GM18861 (cell line): ENCODE measurements at regions not wholly inside any gene's neighbourhood (a gene's known extent, or its start where the extent isn't known, plus 50 kb on each side); places are given as distances from the start of the nearest gene placed in this dataset.
"Not testable (repeated sequence)": the region's sequence is repeated elsewhere in the genome, so short reads cannot be mapped to it uniquely, and the experiment has no call there.

Experiments
- ATAC-seq: cut with Tn5 transposase; IDR thresholded peaks from one replicate; pipeline ENCODE4 v1.9.1; 2021; ENCODE audit not compliant: unreplicated experiment

DNA sequence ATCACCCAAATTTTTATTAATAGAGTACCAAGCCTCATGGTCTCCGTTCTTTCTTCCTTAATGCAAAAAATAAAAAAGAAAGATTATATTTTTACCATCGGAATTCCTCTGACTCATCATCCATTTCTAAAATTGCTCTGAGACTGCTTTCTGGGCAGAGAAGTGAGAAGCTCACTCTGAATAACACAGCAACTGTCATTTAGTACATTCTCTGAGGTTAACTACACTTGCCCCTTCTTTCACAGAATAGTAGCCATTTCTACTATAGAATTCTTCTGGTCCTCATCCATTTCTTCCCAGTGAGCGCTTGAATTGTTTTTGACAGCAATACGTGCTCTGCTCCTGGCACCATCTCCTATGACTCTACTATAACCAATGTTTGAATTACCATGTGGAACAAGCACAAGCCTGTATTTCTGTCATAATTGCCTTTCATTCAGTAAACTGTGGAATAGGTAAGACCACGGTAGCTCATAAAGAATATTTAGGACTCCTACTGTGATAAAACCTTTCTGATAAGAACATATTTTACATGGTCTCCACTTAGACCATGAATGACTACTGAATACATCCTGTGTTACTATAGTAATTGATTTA lies 435.5 kb upstream of the NRSN1 start:
- ATAC-seq, result no peak

DNA sequence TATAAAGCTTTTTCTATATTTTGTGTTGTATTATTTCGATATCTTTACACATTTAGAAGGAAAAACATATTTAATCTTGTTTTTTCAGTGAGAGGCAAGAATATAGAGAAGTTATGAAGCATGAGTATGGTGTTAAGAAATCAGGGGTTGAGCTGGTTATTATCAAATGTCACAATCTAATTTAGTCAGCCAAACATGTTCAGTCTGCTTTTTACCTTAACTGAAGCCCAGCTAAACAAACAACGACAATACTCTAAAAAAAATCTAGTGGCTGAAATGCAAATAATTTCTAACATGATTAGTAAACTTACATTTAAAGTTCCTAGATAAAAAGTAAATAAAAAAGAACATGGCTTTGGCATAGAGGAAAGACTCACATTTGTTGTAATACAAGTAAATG lies 433.8 kb upstream of the NRSN1 start:
- ATAC-seq, result no peak

DNA sequence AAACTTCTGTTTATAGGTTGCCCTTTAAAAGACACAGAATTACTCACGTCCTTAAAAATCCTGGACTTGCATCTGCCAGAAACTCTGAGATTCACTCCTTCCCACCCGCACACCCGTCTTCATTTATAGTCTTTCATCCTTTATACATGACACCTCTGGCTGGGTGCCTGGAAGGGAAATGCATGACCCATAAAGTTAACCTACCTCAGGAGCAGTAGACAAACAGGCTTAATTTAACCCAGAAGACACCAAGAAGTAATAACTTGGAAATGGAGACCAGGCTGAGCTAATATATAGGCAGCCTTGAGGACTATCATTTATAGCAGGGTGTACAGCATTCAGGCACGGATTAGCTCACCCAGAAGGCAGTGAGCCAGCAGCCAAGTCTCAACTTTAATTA lies 429.0 kb upstream of the NRSN1 start:
- no peak for ATAC-seq

DNA sequence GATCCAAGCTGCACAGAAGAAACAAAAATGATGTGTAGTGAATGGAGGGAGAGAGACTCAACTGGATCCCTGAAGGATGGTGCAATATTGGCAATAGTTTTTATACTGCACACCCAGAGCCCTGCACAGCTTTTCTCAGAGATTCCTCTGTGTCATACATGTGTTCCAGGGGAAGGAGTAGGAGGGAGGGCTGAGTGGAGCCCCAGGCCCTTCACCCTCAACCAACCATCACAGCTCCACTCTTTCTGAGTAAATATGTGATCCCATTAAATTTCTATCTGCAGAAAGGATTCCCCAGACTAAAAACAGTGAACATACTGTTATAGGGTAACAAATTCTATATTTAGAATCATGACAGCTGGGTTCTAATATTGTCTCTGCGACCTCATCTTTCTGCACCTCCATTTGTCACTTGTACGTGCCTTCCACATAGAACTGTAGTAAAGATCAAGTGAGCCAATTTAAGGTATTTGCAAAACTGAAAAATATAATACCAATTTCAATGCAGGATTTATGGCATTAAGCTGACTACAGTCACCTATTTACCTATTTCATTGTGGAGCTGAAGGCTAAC lies 421.4 kb upstream of the NRSN1 start:
- ATAC-seq, result no peak

DNA sequence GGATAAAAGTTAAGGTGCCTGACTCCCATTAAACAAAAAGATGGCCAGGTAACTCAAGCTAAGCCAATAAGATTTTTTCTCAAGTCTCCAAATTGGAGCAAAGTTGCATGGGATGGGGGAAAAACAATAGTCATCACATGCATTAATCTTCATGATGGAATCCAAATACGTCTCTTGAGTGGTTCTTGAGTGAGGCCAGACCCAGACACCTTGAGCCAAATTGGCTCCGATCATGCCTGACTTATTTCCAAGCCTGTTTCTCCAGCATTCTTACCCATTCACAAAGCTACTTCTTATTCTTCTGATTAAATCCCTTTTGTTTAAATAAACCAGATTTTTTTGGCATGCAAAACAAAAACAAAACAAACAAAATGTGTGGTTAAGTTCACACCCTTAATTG lies 420.3 kb upstream of the NRSN1 start:
- no peak for ATAC-seq

DNA sequence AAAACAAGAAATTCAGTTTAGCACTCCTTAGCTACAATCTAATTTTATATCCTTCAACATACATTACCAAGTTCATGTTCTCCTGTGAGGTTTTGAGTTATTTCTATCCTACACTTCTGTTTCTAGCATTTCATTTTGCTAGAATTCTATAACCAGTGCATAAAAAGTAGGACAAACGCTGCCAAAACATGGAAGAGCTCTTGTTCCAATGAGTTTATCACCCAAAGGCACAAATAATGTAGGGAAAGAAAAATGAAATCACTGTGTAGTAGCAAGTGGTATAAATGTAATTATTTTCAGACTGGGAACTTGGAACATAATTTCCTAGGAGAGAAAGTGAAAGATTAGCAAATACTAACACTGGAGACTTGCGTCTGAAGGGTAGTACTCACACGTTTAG lies 413.3 kb upstream of the NRSN1 start:
- no peak for ATAC-seq

DNA sequence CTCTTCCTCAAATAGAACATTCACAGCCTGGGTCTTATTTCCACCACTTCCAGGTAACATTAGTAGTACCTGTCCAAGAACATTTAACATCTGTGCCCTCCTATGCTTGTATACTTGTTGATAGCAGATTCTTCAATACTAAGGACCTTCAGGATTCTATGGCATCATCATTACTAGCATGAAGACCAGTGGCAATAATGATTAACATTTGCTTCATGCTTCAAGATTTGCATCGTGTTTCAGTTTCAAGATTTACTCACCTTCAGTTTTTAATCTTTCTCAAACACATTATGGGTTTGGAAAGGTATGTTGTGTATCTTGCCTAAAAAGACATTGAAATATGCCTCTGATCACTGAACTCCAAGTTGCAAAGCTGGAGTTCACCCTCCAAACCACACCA lies 412.8 kb upstream of the NRSN1 start:
- ATAC-seq, result no peak

DNA sequence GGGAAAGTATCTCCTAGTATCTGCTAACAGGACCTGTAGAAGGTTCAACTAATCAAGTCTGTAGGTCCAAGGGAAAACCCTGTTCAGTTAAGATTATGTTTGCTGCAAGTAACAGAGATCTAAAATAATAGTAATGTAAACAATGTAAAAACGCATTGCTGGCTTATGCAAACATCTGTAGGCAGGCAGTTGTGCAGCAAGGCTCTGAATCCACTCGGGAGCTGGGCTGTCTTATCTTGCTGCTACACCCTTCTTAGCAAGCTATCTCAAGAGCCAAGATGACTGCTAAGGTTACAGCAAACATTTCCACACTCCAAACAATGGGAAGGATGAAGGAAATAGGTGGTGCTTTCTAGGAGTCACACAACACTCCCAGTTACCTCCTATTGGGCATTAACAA lies 397.3 kb upstream of the NRSN1 start:
- ATAC-seq, result no peak

DNA sequence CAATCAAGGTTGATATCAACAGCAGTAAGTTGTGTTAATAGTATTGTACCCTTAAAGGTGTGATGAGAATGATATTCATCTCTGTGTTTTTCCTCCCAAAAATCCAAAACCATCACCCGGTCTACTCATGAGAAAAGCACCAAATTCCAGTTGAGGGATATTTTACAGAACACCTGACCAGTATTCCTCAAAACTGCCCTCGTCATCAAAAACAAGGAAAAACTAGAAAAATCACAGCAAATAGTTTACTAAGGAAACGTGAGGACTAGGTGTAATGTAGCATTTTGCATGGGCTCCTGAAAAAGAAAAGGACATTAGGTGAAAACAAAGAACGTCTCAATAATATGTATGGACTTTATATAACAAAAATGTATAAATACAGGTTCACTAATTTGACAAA lies 394.4 kb upstream of the NRSN1 start:
- no peak for ATAC-seq

DNA sequence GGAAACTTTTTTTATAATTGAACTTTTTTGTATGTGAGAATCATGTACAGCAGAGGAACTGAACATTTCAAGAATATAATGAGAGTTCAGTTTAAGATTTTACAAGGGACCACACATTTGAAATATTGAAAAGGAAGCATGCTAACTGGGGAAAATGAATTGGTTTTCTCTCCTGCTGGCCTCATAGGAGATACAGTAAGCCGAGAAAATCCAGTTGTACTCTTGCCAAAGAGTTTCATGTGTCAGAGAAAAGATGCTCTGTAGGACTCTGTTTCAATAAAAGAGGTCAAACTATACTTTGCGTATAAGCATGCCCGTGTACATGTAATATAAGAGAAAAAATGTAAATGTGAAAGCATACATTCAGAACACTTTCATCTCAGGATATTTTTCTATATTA lies 393.5 kb upstream of the NRSN1 start:
- no peak for ATAC-seq

DNA sequence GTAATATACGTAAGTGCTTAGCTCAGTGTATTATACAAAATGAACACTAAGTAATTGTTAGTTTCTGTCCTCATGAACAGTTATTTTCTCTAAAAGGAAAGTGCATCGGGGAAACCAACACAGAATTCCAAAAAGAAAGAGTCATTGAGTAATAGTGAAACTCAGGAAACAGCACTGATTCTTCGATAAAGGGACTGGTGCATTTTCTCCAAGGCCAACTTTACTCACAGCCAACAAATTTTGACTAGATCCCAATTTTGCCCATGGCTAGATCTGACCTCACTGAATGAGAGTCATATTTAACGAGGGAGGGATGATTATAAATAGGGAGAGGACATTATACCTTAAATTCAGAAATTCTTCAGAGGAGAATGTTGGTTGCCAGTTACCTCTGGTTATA lies 390.9 kb upstream of the NRSN1 start:
- no peak for ATAC-seq

DNA sequence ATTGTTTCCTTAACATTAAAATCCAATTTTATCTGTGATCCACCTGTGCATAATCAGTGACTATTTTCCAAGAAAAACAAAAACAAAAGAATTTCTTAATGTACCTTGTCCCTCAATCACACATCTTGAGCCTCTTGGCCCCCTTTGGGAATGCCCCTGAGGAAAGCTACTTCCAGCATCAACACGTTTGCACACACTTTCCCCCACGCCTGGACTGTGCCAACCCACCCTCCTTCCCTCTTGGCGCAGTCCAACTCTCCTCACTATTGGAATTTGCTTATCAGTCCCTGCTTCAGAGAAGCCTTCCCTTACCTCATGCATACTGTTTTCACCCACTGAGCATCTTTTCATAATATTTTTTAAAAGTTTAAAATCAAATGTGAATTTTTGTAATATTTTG lies 389.4 kb upstream of the NRSN1 start:
- no peak for ATAC-seq

DNA sequence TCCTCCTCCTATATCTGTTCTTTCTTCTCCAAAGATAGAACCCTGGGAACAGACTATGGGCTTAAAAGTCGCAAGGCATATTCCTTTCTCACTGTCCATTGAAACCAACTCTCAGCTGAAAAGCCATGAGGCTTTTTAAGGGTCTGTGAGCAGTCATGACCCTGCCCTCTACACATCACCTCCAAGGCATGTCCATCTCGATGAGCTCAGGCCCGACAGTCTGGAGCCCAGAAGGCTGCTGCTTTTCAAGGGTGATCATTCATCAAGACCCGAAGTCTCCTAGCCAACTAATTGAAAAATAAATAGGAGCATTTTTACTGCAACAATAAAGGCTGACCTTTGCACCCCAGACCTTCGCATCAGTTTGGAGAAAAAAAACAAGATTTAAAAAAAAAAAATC lies 378.8 kb upstream of the NRSN1 start:
- ATAC-seq, result no peak

DNA sequence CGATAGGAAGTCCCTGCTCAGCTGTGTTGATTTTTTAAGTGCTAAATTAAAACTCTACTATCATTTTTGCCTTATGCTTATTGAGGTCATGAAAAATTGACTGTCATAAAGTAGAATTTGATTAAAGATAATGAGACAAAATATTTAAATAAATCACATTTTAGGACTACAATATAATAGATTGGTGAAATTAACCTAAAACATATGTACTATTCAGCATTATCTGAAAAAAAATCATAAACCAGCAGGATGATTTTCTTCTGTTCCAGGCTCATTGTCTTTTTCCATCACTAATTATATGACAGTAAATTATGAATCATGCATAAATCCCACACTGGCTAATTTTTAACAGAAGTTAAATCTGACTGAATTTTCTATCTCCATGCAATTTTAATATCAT lies 373.6 kb upstream of the NRSN1 start:
- no peak for ATAC-seq

DNA sequence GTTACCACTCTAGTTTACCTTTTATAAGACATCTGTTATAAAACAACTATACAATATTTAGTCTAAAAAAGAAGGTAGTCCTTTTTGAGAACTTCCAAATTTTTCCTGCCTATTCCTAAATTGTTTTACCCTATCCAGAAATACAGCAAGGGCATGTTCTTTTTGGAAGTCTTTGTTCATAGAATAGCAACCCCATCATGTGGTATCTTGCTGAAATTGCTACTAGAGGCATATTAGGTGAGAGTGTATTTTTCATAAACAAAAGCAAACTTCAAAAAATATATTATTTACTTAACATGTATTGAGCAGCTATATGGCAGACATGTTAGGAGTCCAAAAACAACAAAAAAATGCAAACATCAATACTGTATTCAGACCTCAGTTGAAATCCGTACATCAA lies 371.8 kb upstream of the NRSN1 start:
- ATAC-seq, result no peak

DNA sequence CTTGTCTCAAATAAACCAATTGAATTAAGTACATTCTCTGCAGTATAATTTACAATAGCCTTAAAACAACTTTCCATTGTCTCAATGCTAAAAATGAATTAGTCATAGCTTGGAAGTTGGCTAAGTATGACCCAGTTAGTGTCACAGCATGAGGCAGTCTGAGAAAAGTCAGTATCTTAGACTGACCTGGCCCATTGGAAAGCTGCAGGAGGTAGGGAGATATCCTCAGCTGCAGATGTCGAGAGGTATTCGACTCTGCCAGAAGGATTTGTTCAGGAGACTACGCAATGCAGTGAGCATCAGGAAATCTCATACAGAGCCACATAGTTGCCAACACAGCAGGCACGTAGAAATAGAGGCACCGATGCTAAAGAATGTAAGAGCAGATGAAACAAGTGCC lies 350.9 kb upstream of the NRSN1 start:
- no peak for ATAC-seq

DNA sequence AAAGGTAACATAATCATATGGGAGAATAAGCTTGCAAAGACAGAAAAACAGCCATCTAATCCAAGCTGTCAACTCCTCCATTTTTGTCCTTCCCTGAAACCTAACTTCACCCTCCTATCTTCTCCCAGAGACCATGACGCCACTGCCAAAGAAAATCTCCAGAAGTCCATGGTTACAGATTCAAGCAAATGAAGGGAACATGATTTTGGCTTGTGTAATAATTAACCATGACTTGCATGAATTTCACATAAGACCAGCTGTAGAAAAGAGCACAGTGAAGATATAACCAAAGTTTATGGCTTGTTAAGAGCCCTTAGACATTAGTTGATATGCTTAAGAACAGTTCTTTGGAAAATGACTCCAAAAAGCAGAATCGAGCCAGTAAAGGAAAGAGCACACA lies 342.1 kb upstream of the NRSN1 start:
- no peak for ATAC-seq

DNA sequence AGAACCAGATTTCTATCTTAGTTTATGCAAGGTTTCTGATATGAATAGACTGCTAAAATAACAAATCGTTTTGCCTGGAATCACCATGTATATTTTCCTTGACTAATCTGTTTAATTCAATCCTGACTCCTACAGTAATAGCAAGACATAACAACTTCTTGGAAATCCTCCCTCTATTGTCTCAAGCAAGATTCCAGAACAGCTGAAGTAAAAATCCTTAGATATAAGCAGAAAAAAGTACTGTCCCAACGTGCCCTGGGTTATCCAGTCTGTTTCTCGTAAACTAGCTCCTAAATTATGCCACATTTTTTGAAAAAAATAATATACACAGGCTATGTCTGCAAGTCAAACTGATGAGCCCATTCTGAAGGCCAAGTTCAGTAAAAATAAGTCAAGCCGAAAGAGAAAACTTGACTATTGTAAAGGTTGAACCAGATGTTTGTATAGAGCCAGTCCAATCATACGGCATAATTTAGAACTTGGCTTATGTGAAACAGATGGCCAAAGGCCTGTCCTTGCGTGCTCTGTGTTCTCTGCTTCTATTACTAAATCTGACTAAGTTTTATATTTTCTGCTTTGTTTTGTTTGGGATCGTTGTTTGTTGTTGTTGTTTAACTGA lies 341.6 kb upstream of the NRSN1 start:
- ATAC-seq, result no peak

DNA sequence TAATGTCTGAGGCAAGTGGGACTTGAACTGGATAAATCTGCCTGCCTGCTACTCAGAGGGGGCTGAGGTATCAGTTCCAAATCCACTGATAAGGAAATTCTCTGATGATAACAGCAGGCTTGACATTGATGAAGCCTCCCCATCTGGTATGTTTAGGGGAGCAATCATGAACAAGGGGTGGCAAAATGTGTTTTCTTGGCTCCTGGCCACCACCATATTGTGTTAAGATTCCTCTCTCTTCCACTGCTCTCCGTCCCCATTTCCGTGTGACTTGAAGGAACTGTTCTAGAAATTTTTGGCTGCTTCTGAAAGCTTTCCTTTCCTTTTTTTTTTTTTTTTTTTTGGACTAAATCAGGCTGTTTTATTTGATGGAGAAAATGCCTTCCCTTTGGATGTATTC lies 335.3 kb upstream of the NRSN1 start:
- no peak for ATAC-seq

DNA sequence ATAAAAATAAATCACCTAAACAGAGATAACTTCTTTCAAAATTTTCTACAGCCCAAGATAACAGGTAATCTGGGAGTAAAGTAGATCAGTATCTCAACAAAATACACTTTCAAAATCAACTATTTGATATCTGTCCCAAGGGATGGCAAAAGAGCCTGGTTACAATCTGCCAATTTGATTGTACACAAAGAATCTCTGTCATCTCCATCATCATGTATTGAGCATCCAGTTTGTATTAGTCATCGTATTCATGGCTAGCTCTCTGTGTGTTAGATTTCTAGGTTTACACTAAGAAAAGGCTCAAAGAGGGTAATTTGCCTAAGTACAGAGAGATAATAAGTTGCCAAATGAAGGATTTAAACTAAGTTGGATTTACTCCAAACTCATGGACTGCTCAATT lies 329.0 kb upstream of the NRSN1 start:
- no peak for ATAC-seq

DNA sequence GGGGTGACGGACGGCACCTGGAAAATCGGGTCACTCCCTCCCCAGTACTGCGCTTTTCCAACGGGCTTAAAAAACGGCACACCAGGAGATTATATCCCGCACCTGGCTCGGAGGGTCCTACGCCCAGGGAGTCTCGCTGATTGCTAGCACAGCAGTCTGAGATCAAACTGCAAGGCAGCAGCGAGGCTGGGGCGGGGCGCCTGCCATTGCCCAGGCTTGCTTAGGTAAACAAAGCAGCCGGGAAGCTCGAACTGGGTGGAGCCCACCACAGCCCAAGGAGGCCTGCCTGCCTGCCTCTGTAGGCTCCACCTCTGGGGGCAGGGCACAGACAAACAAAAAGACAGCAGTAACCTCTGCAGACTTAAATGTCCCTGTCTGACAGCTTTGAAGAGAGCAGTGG lies 321.7 kb upstream of the NRSN1 start:
- not testable (repeated sequence) for ATAC-seq

DNA sequence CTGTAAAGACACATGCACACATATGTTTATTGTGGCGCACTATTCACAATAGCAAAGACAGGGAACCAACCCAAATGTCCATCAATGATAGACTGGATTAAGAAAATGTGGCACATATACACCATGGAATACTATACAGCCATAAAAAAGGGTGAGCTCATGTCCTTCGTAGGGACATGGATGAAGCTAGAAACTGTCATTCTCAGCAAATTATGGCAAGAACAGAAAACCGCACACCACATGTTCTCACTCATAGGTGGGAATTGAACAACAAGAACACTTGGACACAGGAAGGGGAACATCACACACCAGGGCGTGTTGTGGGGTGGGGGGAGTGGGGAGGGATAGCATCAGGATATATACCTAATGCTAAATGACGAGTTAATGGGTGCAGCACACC lies 304.9 kb upstream of the NRSN1 start:
- ATAC-seq, result not testable (repeated sequence)

DNA sequence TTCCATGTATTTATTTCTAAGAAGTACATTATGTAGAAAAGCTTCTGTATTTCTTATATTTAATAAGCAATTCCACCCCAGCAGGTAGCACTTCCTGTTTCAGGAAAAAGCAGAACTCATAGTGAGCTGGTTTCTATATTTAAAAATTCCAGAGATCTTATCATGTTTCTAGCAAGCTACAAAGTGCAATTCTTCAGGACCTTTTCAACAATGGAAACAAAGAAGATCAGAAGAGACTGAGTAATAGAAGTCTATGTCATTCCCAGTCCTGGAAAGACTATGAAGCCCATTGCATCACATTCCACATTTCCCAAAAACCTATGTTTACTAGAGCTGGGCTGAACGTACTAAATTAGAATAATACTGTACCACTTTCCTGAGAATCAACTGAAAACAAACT lies 302.6 kb upstream of the NRSN1 start:
- ATAC-seq, result no peak
